Duodenal mucosa (tissue), 2 donors: ENCODE measurements at regions not wholly inside any gene's neighbourhood (a gene's known extent, or its start where the extent isn't known, plus 50 kb on each side); places are given as distances from the start of the nearest gene placed in this dataset.

Experiments
- H3K27ac ChIP-seq: one replicate; pipeline ENCODE4 v1.7.0; 2013; ENCODE audit warnings: low read depth, low read length
- H3K27me3 ChIP-seq, 2 donors: one replicate each; pipeline ENCODE4 v1.7.0; 2013; ENCODE audit warnings: low read length in 2 of 2, control low read depth in 1 of 2; ENCODE audit not compliant: insufficient read depth in 2 of 2, control insufficient read depth in 1 of 2
- H3K36me3 ChIP-seq, 2 donors: one replicate each; pipeline ENCODE4 v1.7.0; 2013; ENCODE audit warnings: low read length in 2 of 2, control low read depth in 1 of 2; ENCODE audit not compliant: insufficient read depth in 2 of 2, control insufficient read depth in 1 of 2
- H3K4me1 ChIP-seq, 2 donors: one replicate each; pipeline ENCODE4 v1.7.0; 2013; ENCODE audit warnings: low read length in 2 of 2, control low read depth in 1 of 2; ENCODE audit not compliant: insufficient read depth in 2 of 2, control insufficient read depth in 1 of 2
- H3K4me3 ChIP-seq, 2 donors: one replicate each; pipeline ENCODE4 v1.7.0; 2013; ENCODE audit warnings: low read length in 2 of 2, low read depth in 1 of 2
- H3K9ac ChIP-seq, 2 donors: one replicate each; pipeline ENCODE4 v1.7.0; 2013; ENCODE audit warnings: low read length in 2 of 2, low read depth in 1 of 2
- H3K9me3 ChIP-seq, 2 donors: one replicate each; pipeline ENCODE4 v1.7.0; 2013; ENCODE audit warnings: low read length in 2 of 2, control low read depth in 1 of 2; ENCODE audit not compliant: control insufficient read depth in 1 of 2

DNA sequence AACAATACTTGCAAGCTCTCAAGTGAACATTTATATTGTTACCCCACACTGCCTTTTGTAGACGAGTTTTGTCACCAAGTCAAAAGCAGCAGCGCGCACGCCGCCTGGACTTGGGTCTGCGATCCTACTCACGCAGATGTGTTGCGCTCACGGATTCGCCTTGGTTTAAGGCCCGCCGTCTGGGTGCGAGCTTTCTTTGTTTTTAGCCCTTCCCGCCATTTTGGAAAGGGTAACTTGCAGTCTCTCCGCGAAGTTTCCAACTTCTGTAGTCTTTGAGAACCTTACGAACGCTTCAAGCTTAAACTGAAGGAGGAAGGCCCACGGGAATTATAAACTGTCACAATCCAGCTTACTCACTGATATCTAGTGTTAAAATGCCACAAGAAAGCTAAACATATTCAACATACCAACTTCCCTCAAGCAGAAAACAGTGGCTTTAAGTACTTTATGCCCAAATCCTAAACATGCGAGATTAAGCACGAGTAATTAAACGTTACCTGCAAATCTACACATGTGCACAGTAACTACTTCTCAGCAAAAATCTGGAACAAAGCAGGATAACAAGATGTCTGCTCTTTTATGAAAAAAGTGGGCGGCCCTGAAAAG lies 80.4 kb upstream of the BTN3A2 start:
- Histone ChIP-seq H3K27ac (peak overlapping the region; percentile 97), H3K27me3 (no peaks in the 10 kb centered on the region), H3K9me3 (no peaks in the 10 kb centered on the region), H3K4me1 (peaks cover 7 to 8% of the 10 kb centered on the region in 2 donors), H3K9ac (peak overlapping the region; percentile 76 to 93), H3K36me3 (no peaks in the 10 kb centered on the region), H3K4me3 (peak overlapping the region; percentile 91)

DNA sequence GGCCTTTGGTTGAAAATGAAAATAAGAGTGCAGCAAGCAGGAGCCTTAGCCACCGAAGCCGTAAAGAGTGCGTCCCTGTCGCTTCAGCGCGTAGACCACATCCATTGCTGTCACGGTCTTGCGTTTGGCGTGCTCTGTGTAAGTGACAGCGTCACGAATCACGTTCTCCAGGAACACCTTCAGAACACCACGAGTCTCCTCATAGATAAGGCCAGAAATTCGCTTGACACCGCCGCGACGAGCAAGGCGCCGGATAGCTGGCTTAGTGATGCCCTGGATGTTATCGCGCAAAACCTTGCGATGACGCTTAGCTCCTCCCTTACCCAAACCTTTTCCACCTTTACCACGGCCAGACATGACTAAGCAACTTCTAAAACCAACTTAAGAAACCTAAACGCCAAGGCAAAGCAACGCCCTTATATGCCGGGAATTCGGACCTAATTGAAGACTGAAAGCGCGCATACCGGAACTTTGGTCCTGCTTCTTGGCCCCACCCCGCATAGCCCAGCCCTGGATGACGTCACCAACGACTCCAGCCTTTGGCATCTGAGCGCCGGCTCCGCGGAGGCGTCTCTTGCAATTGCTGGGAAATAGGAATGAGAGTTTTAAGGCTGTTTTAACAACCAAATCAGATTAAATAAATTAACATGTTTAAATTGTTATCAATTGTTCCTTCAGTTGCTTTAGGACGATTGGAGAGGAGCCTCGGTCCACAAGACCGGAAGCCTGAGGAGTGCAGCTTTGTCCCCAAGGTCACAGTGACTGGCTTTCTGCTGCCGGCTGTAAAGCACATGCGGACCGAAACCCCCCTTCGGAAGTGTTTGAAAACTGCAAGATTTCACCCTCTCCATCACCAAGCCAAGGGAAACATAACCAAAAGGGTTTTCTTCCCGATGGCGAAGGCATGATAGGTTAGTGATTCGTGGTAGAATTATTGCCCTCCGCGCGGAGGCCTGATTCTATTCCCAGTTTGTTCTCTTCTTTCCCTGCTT lies 79.6 kb upstream of the BTN3A2 start:
- no peaks in the 10 kb centered on the region for H3K36me3 ChIP-seq
- peaks cover 7 to 8% of the 10 kb centered on the region in 2 donors for H3K4me1 ChIP-seq
- no peaks in the 10 kb centered on the region for H3K9me3 ChIP-seq
- peak overlapping the region; percentile 76 to 93 for H3K9ac ChIP-seq
- peak overlapping the region; percentile 97 for H3K27ac ChIP-seq
- peak overlapping the region; percentile 91 for H3K4me3 ChIP-seq
- no peaks in the 10 kb centered on the region for H3K27me3 ChIP-seq

DNA sequence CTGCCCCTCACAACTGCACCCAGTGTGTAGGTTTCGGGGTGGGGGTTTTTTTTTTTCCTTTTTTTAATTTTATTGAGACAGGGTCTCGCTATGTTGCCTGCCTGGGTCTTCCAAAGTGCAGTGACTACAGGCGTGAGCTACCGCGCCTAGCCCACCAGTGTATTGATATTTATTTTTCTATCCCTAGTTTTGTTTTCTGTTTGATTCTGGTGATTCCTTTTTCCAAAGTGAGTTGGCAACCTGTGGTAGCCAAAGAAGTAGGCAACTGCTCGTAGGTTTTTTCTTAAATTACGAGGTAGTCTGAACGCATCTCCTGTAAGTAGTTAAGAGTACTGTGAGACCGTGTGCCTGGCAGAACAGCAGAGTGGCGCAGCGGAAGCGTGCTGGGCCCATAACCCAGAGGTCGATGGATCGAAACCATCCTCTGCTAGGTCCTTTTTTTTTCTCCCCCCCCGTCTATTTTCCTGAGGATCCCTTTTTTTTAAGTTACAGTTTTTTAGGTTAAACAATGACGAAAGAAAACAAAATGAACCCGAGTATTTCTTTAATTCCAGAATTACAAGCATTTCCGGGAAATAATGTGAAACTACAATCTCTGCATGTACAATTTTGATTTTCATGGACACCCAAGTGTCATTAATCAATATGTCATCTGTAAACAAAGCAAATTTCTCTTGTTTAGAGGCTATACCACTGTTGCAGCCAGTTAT lies 78.7 kb upstream of the BTN3A2 start:
- no peaks in the 10 kb centered on the region for H3K9me3 ChIP-seq
- peak overlapping the region; percentile 97 for H3K27ac ChIP-seq
- H3K9ac ChIP-seq: peak overlapping the region; percentile 76 to 93
- H3K36me3 ChIP-seq: no peaks in the 10 kb centered on the region
- H3K4me3 ChIP-seq: peak overlapping the region; percentile 91
- no peaks in the 10 kb centered on the region for H3K27me3 ChIP-seq
- peaks cover 7 to 8% of the 10 kb centered on the region in 2 donors for H3K4me1 ChIP-seq

DNA sequence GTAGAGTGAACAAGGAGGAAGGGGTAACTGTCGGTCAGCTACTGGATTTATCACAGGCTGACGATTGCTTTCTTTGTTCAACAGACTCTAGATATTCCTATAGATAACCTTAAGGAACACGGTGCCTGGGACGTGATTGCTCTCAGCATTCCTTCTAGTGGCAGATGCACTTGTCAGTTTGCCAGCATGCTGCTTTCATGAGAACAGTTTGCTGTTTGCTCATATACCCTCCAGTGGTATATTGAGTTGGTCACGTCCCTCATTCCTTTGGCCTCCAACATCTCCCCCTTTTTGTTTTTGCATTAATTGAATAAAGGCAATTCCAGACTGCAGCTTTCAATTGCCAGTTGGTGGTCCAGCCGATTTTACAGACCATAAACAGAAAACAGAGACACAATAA lies 76.8 kb upstream of the BTN3A2 start:
- Histone ChIP-seq H3K27ac (no peak overlapping the region), H3K36me3 (no peaks in the 10 kb centered on the region), H3K4me1 (peaks cover 4 to 7% of the 10 kb centered on the region in 2 donors), H3K4me3 (no peak overlapping the region), H3K9me3 (no peaks in the 10 kb centered on the region), H3K9ac (no peak overlapping the region), H3K27me3 (no peaks in the 10 kb centered on the region)

DNA sequence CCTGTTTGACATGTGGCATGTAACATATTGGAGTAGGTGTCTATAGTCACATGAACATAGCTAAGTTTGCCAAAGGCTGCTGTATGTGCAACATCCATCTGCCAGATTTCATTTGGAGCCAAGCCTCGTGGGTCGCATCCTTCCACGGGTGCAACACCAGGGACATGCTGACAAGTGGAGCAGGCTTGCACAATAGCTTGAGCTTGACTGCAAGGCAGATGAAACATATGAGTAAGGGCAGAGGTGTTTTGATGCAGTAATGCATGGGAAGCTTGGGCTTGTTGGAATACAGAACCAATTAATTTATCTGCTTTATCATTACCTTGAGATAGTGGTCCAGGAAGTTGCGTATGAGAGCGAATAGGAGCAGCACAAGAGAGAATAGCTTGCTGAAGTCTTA lies 74.1 kb upstream of the BTN3A2 start:
- no peaks in the 10 kb centered on the region for H3K9me3 ChIP-seq
- H3K27ac ChIP-seq: no peak overlapping the region
- H3K4me3 ChIP-seq: no peak overlapping the region
- H3K4me1 ChIP-seq: peaks cover 2 to 10% of the 10 kb centered on the region in 2 donors
- H3K36me3 ChIP-seq: no peaks in the 10 kb centered on the region
- no peaks in the 10 kb centered on the region for H3K27me3 ChIP-seq
- no peak overlapping the region for H3K9ac ChIP-seq

DNA sequence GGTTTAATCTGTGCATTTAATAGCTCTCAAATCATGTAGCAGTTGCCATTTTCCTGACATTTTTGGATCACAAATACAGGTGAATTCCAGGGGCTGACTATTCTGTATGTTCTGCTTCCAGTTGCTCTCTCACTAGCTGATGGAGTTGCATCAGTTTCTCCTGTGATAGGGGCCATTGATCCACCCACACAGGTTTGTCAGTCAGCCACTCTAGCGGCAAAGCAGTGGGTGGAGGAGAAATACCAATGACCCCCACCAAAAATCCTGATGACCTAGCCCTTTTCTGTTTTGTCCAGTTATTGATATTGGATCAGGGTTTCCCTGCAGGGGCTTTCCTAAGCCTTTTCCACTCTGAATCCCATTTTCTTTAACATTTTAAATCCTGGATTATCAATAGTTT lies 72.3 kb upstream of the BTN3A2 start:
- H3K27me3 ChIP-seq: no peaks in the 10 kb centered on the region
- peaks cover 8 to 18% of the 10 kb centered on the region in 2 donors for H3K4me1 ChIP-seq
- H3K9me3 ChIP-seq: no peaks in the 10 kb centered on the region
- no peak overlapping the region for H3K27ac ChIP-seq
- H3K36me3 ChIP-seq: no peaks in the 10 kb centered on the region
- H3K4me3 ChIP-seq: no peak overlapping the region
- no peak overlapping the region for H3K9ac ChIP-seq

DNA sequence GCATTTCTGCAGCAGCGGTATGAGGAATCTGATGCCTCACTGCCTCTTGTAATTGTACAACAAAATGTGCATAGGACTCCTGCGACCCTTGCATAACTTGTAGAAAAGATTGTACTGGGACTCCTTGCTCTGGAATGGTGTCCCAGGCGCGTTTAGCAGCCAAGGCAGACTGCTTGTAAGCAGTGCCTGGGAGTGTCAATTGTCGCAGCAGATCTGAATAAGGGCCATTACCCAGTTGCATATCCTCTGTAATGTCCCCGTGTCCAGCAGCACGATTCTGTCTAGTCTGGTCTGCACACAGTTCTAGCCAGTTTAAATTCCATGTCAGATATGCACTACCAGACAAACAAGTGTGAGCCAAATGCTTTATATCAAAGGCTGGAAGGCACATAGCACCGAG lies 70.7 kb upstream of the BTN3A2 start:
- Histone ChIP-seq H3K36me3 (no peaks in the 10 kb centered on the region), H3K27ac (no peak overlapping the region)

DNA sequence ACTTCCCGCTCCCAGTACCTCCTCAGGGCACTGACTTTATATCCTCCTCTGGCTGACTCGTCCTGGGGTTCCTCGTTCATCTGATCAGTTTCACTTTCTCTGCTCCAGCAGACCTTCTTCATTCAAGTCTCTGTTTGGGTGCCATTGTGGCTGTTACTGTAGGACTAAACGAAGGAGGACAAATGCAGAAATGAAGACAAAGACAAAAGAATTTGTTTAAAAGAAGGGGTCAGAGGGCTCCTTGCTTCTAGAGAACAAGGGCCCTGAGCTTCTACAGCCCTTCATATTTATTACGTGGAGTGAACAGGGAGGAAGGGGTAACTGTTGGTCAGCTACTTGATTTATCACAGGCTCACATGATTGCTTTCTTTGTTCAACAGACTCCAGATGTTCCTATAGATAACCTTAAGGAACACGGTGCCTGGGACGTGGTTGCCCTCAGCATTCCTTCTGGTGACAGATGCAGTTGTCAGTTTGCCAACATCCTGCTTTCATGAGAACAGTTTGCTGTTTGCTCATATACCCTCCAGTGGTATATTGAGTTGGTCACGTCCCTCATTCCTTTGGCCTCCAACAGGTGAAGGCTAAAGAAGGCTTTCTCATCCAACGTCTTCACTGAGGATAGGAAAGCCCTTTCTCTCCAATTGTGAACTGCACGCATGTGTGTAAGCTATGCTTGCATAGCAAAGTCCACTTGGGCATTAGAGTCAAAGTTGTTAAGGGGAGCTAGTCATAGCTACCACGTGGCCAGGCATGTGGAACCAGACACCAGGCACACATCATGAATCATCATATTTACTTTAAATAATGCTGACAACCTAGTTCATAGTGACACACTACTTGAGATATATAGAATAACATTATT lies 69.1 kb upstream of the BTN3A2 start:
- Histone ChIP-seq H3K27me3 (peaks cover 0 to 4% of the 10 kb centered on the region in 2 donors), H3K4me3 (peak overlapping the region; percentile 13 to 58), H3K9me3 (no peaks in the 10 kb centered on the region), H3K4me1 (peaks cover 8 to 18% of the 10 kb centered on the region in 2 donors), H3K27ac (peak overlapping the region; percentile 74), H3K36me3 (no peaks in the 10 kb centered on the region), H3K9ac (peak overlapping the region in 1 of 2 donors; percentile 27)

More for the DNA sequence above, 70.7 kb upstream of the BTN3A2 start:
- Histone ChIP-seq H3K27me3 (peaks cover 0 to 4% of the 10 kb centered on the region in 2 donors), H3K4me1 (peaks cover 8 to 18% of the 10 kb centered on the region in 2 donors), H3K9me3 (no peaks in the 10 kb centered on the region), H3K9ac (no peak overlapping the region), H3K4me3 (no peak overlapping the region)

DNA sequence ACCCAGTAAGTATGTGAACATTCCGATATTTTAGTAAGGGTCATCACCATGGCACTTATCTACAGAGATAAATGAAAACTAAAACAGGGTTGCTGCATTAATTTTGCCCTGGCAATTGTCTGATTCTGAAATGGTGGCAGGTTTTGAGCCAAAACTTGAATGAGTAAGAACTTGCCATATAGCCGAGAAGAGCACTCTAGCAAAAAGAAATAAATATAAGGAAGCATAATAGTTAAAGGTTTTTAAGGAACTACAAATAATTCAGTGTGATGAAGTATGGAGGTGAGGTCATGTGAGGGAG lies 68.5 kb upstream of the BTN3A2 start:
- no peak overlapping the region for H3K27ac ChIP-seq
- no peak overlapping the region for H3K4me3 ChIP-seq
- peaks cover 8 to 18% of the 10 kb centered on the region in 2 donors for H3K4me1 ChIP-seq
- no peak overlapping the region for H3K9ac ChIP-seq
- no peaks in the 10 kb centered on the region for H3K9me3 ChIP-seq
- H3K27me3 ChIP-seq: peaks cover 0 to 4% of the 10 kb centered on the region in 2 donors
- H3K36me3 ChIP-seq: no peaks in the 10 kb centered on the region
